ENCODE measurements at regions not wholly inside any gene's neighbourhood (a gene's known extent, or its start where the extent isn't known, plus 50 kb on each side); places are given as distances from the start of the nearest gene placed in this dataset.
A peak's percentile ranks its signal among the peaks of the same experiment; 100 is the strongest.

GRCh38 chr6:15775076-15775634 is 112.3 kb upstream of the DTNBP1 start:
- Histone ChIP-seq H3K79me2 (ENCODE audit: control insufficient read depth, insufficient read depth, low read length) (no peaks in the 10 kb centered on the region), H3K27me3 (replicated peaks in 1 of 2; ENCODE audit: control insufficient read depth in 2 of 2, insufficient read depth in 2 of 2, low read length in 1 of 2) (no peaks in the 10 kb centered on the region), H3K27ac (ENCODE audit: control insufficient read depth, insufficient read depth) (no peak overlapping the region), H3K9ac (ENCODE audit: control insufficient read depth, insufficient read depth, low read length) (no peak overlapping the region), H2AFZ (ENCODE audit: control insufficient read depth, low read depth, low read length) (no peak overlapping the region), H3K36me3 (ENCODE audit: control insufficient read depth in 2 of 2, insufficient read depth in 2 of 2, low read length in 1 of 2) (no peaks in the 10 kb centered on the region), H4K20me1 (ENCODE audit: control insufficient read depth, insufficient read depth) (no peaks in the 10 kb centered on the region), H3K4me3 (no peak overlapping the region), H3K4me2 (ENCODE audit: control insufficient read depth, insufficient read depth) (no peak overlapping the region), H3K9me3 (replicated peaks; ENCODE audit: control insufficient read depth, insufficient read depth, low read length) (no peaks in the 10 kb centered on the region), H3K4me1 (ENCODE audit: control insufficient read depth, insufficient read depth, low read length) (peaks cover 11% of the 10 kb centered on the region)
- in situ Hi-C loops (cut with MboI): no loop called here
- WGBS (ENCODE audit: insufficient coverage, insufficient replicate concordance, low lambda C conversion rate, missing lambda C conversion rate): 78% methylated on average over 2 of the region's 2 CpGs
- ChIA-PET CTCF (interaction anchor here (0.9 to 4.6 kb wide), 9 partner anchors 83 to 408 kb away, joined by 3 to 28 read pairs (median 5); partner anchors contain the start of gene MYLIP), RAD21 (ENCODE audit: unreplicated experiment) (interaction anchor here (0.7 to 10.9 kb wide), 22 partner anchors 8 to 430 kb away, joined by 3 to 130 read pairs (median 6); partner anchors contain the start of gene MYLIP), POLR2A (interaction anchor here (0.6 to 2.6 kb wide), 8 partner anchors 39 to 354 kb away, joined by 3 to 15 read pairs (median 4); partner anchors contain the start of gene MYLIP), SMC1A (ENCODE audit: uncharacterized antibody, unreplicated experiment) (interaction anchor here (0.7 to 10.2 kb wide), 16 partner anchors 25 to 408 kb away, joined by 3 to 198 read pairs (median 10); no protein-coding TSS in a partner anchor)
- FAIRE-seq: no peak
- intact Hi-C loops (cut with micrococcal nuclease; ENCODE audit: unreplicated experiment): loop anchor here (5.0 to 10.0 kb wide), 2 partner anchors 102 to 190 kb away; no protein-coding TSS in a partner anchor
- peak; percentile 13 for ATAC-seq
- DNase-seq (ENCODE audit: low read depth, low spot score): no peak
- no TSS peak for BruUV-seq (replicated peaks)
- TF ChIP-seq EP300 (IDR thresholded peaks at IDR 0.05; ENCODE audit: borderline replicate concordance in 1 of 2, control insufficient read depth in 1 of 2, low read depth in 2 of 2, low read length in 2 of 2) (peak in 1 of 2 experiments; percentile 40; a peak in 1 of 4 replicates), GATAD2B (conservative IDR thresholded peaks at IDR 0.05; ENCODE audit: low read depth) (no peak), CBX3 (IDR thresholded peaks at IDR 0.05; ENCODE audit: borderline replicate concordance, low read depth) (no peak), CUX1 (IDR thresholded peaks at IDR 0.05; ENCODE audit: insufficient replicate concordance, low read depth, low read length) (peak; percentile 55), PKNOX1 (IDR thresholded peaks at IDR 0.05) (peak; percentile 76), DPF2 (IDR thresholded peaks at IDR 0.05) (peak; percentile 53; the same call in 1 of the 2 replicates), ZNF622 (IDR thresholded peaks at IDR 0.05) (no peak), NKRF (conservative IDR thresholded peaks at IDR 0.05) (no peak), BHLHE40 (IDR thresholded peaks at IDR 0.05; ENCODE audit: borderline replicate concordance in 1 of 2, low read depth in 2 of 2, low read length in 1 of 2) (0 out of 4 replicates have a peak, but pooled peaks of 1 of the 2 experiments have one; percentile 20), EGR1 (IDR thresholded peaks at IDR 0.05; ENCODE audit: borderline replicate concordance in 1 of 2, low read depth in 2 of 2, low read length in 2 of 2) (no peak), IRF3 (IDR thresholded peaks at IDR 0.05) (no peak), MEF2B (IDR thresholded peaks at IDR 0.05; ENCODE audit: partially characterized antibody, poor library complexity, severe bottlenecking) (peak; percentile 18)

Measured in GM12878 (cell line).